ENCODE measurements at regions not wholly inside any gene's neighbourhood (a gene's known extent, or its start where the extent isn't known, plus 50 kb on each side); places are given as distances from the start of the nearest gene placed in this dataset.

GRCh38 chr6:137358273-137358672 is 135.9 kb downstream of the OLIG3 start:
- Histone ChIP-seq H3K27me3 (ENCODE audit: insufficient read depth, low read depth) (no peaks in the 10 kb centered on the region), H3K9me3 (ENCODE audit: insufficient read depth, low read depth) (no peaks in the 10 kb centered on the region), H3K4me3 (no peak overlapping the region), H3K27ac (no peak overlapping the region), H4K20me1 (ENCODE audit: insufficient read depth) (no peaks in the 10 kb centered on the region), H3K36me3 (ENCODE audit: low read depth) (no peaks in the 10 kb centered on the region), H3K4me2 (no peak overlapping the region), H3K79me2 (ENCODE audit: low read depth) (no peaks in the 10 kb centered on the region), H3K4me1 (replicated peaks; ENCODE audit: insufficient read depth) (no peaks in the 10 kb centered on the region), H3K9me2 (ENCODE audit: insufficient read depth) (no peaks in the 10 kb centered on the region), H2AFZ (no peak overlapping the region), H3F3A (ENCODE audit: insufficient read depth, low read depth) (no peaks in the 10 kb centered on the region)
- CTCF ChIA-PET: no interaction called here
- DNase-seq: peak in 1 of 2 experiments; percentile 20
- no peak for TF ChIP-seq EZH2 (IDR thresholded peaks at IDR 0.05; ENCODE audit: low read depth)
- no peak for TF ChIP-seq CTCF (conservative IDR thresholded peaks at IDR 0.05)
- intact Hi-C loops (cut with micrococcal nuclease; ENCODE audit: unreplicated experiment): no loop called here
- POLR2A ChIA-PET (ENCODE audit: unreplicated experiment): no interaction called here
- BruUV-seq (replicated peaks): no TSS peak

- no peak overlapping the region for H3K4me3 ChIP-seq
- H3K36me3 ChIP-seq (ENCODE audit: low read depth): no peaks in the 10 kb centered on the region
- no peak overlapping the region for H3K4me2 ChIP-seq
- intact Hi-C loops (cut with micrococcal nuclease; ENCODE audit: unreplicated experiment): no loop called here
- TF ChIP-seq CTCF (conservative IDR thresholded peaks at IDR 0.05) (no peak), EZH2 (IDR thresholded peaks at IDR 0.05; ENCODE audit: low read depth) (no peak)
- H4K20me1 ChIP-seq (ENCODE audit: insufficient read depth): no peaks in the 10 kb centered on the region
- no TSS peak for BruUV-seq (replicated peaks)
- H3K9me2 ChIP-seq (ENCODE audit: insufficient read depth): no peaks in the 10 kb centered on the region
- DNase-seq: no peak
- no peaks in the 10 kb centered on the region for H3K4me1 ChIP-seq (replicated peaks; ENCODE audit: insufficient read depth)
- no peaks in the 10 kb centered on the region for H3K27me3 ChIP-seq (ENCODE audit: insufficient read depth, low read depth)
- POLR2A ChIA-PET (ENCODE audit: unreplicated experiment): no interaction called here
- H2AFZ ChIP-seq: no peak overlapping the region
- no peaks in the 10 kb centered on the region for H3K79me2 ChIP-seq (ENCODE audit: low read depth)
- H3F3A ChIP-seq (ENCODE audit: insufficient read depth, low read depth): no peaks in the 10 kb centered on the region
- CTCF ChIA-PET: no interaction called here
- H3K9me3 ChIP-seq (ENCODE audit: insufficient read depth, low read depth): no peaks in the 10 kb centered on the region
- no peak overlapping the region for H3K27ac ChIP-seq
These were observed 136.3 kb downstream of the OLIG3 start for GRCh38 chr6:137357948-137358266.

- Histone ChIP-seq H3K4me1 (replicated peaks; ENCODE audit: insufficient read depth) (no peaks in the 10 kb centered on the region), H4K20me1 (ENCODE audit: insufficient read depth) (no peaks in the 10 kb centered on the region), H3K36me3 (ENCODE audit: low read depth) (no peaks in the 10 kb centered on the region), H3K9me3 (ENCODE audit: insufficient read depth, low read depth) (no peaks in the 10 kb centered on the region), H3F3A (ENCODE audit: insufficient read depth, low read depth) (no peaks in the 10 kb centered on the region), H3K9me2 (ENCODE audit: insufficient read depth) (no peaks in the 10 kb centered on the region), H2AFZ (no peak overlapping the region), H3K79me2 (ENCODE audit: low read depth) (no peaks in the 10 kb centered on the region), H3K4me3 (no peak overlapping the region), H3K27ac (no peak overlapping the region), H3K4me2 (no peak overlapping the region), H3K27me3 (ENCODE audit: insufficient read depth, low read depth) (no peaks in the 10 kb centered on the region)
- CTCF ChIA-PET: no interaction called here
- POLR2A ChIA-PET (ENCODE audit: unreplicated experiment): no interaction called here
- intact Hi-C loops (cut with micrococcal nuclease; ENCODE audit: unreplicated experiment): no loop called here
- no peak for DNase-seq
- no TSS peak for BruUV-seq (replicated peaks)
- no peak for TF ChIP-seq CTCF (conservative IDR thresholded peaks at IDR 0.05)
- no peak for TF ChIP-seq EZH2 (IDR thresholded peaks at IDR 0.05; ENCODE audit: low read depth)
These were observed 136.8 kb downstream of the OLIG3 start for GRCh38 chr6:137357263-137357947.
